Vagina (tissue), 2 donors: ENCODE measurements at regions not wholly inside any gene's neighbourhood (a gene's known extent, or its start where the extent isn't known, plus 50 kb on each side); places are given as distances from the start of the nearest gene placed in this dataset.

Experiments used
- CTCF ChIP-seq, 3 experiments: fragments of 450-650 bp in 2 of 3; fragments of 200-600 bp in 1 of 3; sonication (generic) in 1 of 3; IDR thresholded peaks; one replicate each; pipeline ENCODE4 v1.5.1; 2017 to 2019; ENCODE audit warnings: antibody characterized with exemption in 3 of 3, mild to moderate bottlenecking in 2 of 3, moderate library complexity in 2 of 3
- POLR2A ChIP-seq, 2 donors: fragments of 450-650 bp; IDR thresholded peaks; one replicate each; pipeline ENCODE4 v1.6.1; 2017; ENCODE audit warnings: antibody characterized with exemption in 2 of 2, mild to moderate bottlenecking in 2 of 2, moderate library complexity in 2 of 2
- POLR2AphosphoS5 ChIP-seq, 2 donors: sonication (generic); formaldehyde crosslinking; IDR thresholded peaks; one replicate each; pipeline ENCODE4 v1.9.0; 2017; ENCODE audit warnings: antibody characterized with exemption in 2 of 2, mild to moderate bottlenecking in 2 of 2, low read depth in 1 of 2; ENCODE audit not compliant: insufficient read depth in 1 of 2

GRCh38 chr3:35544976-35545375, 94.3 kb upstream of the ARPP21 start:
- no peak for TF ChIP-seq POLR2AphosphoS5 (IDR thresholded peaks at IDR 0.05; ENCODE audit: insufficient read depth in 1 of 2, low read depth in 1 of 2)
- no peak for TF ChIP-seq CTCF (IDR thresholded peaks at IDR 0.05)
- no peak for TF ChIP-seq POLR2A (IDR thresholded peaks at IDR 0.05)
